ENCODE measurements at regions not wholly inside any gene's neighbourhood (a gene's known extent, or its start where the extent isn't known, plus 50 kb on each side); places are given as distances from the start of the nearest gene placed in this dataset.
"Not testable (repeated sequence)": the region's sequence is repeated elsewhere in the genome, so short reads cannot be mapped to it uniquely, and the experiment has no call there.

- in situ Hi-C loops (cut with HindIII; ENCODE audit: low sequenced_read_pairs) = no loop called here
Observed at GRCh38 chr6:34646714-34647113, 49.9 kb downstream of the ILRUN start.

GRCh38 chr6:34645627-34646026 lies 50.9 kb downstream of the ILRUN start:
- in situ Hi-C loops (cut with HindIII; ENCODE audit: low sequenced_read_pairs) = no loop called here

- in situ Hi-C loops (cut with HindIII; ENCODE audit: low sequenced_read_pairs) = no loop called here
Observed at GRCh38 chr6:34644716-34645115, 51.9 kb downstream of the ILRUN start.

DNA sequence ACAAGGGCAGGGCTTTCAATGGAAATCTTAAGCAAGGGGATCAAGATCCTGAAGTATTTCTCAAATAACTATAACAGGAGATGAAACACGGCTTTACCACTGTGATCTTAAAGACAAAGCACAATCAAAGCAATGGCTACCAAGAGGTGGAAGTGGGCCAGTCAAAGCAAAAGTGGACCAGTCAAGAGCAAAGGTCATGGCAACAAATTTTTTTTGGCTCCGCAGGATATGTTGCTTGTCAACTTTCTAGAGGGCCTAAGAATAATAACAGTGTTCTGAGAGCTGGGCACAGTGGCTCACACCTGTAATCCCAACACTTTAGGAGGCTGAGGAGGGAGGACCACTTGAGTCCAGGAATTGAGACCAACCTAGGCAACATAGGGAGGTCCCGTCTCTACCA lies 54.1 kb downstream of the ILRUN start:
- in situ Hi-C loops (cut with HindIII; ENCODE audit: low sequenced_read_pairs) = no loop called here

GRCh38 chr6:34640074-34640849 lies 56.3 kb downstream of the ILRUN start:
- in situ Hi-C loops (cut with HindIII; ENCODE audit: low sequenced_read_pairs) = not testable (repeated sequence)

GRCh38 chr6:34638834-34639736 lies 57.5 kb downstream of the ILRUN start:
- in situ Hi-C loops (cut with HindIII; ENCODE audit: low sequenced_read_pairs) = no loop called here

GRCh38 chr6:34633785-34634184 lies 62.8 kb downstream of the ILRUN start:
- in situ Hi-C loops (cut with HindIII; ENCODE audit: low sequenced_read_pairs) = no loop called here

GRCh38 chr6:34633256-34633655 lies 63.3 kb downstream of the ILRUN start:
- in situ Hi-C loops (cut with HindIII; ENCODE audit: low sequenced_read_pairs) = no loop called here

DNA sequence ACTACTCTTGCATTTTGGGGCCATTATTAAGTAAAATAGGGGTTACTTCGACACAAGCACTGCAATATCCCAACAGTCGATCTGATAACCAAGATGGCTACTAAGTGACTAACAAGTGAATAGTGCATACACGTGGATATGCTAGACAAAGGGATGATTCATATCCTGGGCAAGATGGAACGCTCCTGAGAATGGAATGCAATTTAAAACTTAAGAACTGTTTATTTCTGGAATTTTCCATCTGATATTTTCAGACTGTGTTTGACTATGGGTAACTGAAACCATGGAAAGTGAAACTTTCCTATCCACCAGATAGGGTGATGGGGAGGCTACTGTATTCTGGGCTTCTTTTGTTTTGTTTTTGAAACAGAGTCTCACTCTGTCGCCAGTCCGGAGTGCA lies 66.5 kb downstream of the ILRUN start:
- in situ Hi-C loops (cut with HindIII; ENCODE audit: low sequenced_read_pairs) = no loop called here

DNA sequence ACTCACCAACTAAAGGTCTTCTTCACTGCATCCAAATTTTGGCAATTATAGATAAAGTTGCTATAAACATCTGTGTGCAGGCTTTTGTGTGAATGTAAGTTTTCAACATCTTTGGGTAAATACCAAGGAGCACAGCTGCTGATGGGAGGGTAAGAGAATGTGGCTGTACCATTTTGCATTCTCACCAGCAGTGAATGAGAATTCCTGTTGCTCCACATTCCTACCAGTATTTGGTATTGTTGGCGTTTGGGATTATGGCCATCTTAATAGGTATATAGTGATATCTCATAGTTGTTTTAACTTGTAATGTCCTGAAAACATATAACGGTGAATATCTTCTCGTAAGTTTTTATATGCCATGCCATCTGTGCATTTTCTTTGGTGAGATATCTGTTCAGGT lies 69.3 kb downstream of the ILRUN start:
- in situ Hi-C loops (cut with HindIII; ENCODE audit: low sequenced_read_pairs) = no loop called here

GRCh38 chr6:34618430-34619182 lies 62.5 kb upstream of the SPDEF start:
- in situ Hi-C loops (cut with HindIII; ENCODE audit: low sequenced_read_pairs) = loop anchor here (25.0 kb wide), 1 partner anchor 456 kb away; no protein-coding TSS in a partner anchor

- in situ Hi-C loops (cut with HindIII; ENCODE audit: low sequenced_read_pairs) = loop anchor here (25.0 kb wide), 1 partner anchor 455 kb away; no protein-coding TSS in a partner anchor
Observed at GRCh38 chr6:34617231-34617630, 61.1 kb upstream of the SPDEF start.

GRCh38 chr6:34616227-34616585 lies 60.1 kb upstream of the SPDEF start:
- in situ Hi-C loops (cut with HindIII; ENCODE audit: low sequenced_read_pairs) = loop anchor here (25.0 kb wide), 1 partner anchor 454 kb away; no protein-coding TSS in a partner anchor

DNA sequence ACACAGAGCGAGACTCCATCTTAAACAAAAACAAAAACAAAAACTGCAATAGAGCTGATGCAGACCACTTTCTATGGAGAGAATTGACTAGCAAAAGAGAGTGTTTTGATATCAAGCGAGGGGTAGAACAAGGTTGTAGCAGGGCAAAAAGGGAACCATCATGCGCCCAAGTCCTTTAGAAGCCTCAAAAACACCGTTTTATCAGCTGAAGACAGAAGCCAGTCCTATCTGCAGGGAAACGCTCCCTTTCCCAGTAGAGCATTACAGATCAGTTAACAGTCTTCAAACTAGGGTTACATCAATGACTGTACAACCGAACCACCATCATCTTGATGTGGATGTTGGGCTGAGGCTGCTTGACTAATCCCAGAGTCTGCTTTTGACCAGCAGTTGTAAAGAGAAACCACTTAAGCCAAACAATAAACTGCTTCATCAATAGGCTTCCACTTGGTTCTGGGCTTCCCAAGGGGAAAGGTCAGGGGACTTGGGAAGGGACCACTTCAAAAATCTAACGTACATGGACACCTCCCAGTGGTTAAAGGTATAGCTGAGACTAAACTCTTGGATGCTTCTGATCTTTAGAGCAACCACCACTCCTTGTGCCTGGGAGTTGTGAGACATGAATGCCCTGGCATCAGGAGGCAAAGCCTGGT lies 59.6 kb upstream of the SPDEF start:
- in situ Hi-C loops (cut with HindIII; ENCODE audit: low sequenced_read_pairs) = loop anchor here (25.0 kb wide), 1 partner anchor 453 kb away; no protein-coding TSS in a partner anchor

- in situ Hi-C loops (cut with HindIII; ENCODE audit: low sequenced_read_pairs) = loop anchor here (25.0 kb wide), 1 partner anchor 449 kb away; no protein-coding TSS in a partner anchor
Observed at GRCh38 chr6:34610819-34611477, 54.8 kb upstream of the SPDEF start.

DNA sequence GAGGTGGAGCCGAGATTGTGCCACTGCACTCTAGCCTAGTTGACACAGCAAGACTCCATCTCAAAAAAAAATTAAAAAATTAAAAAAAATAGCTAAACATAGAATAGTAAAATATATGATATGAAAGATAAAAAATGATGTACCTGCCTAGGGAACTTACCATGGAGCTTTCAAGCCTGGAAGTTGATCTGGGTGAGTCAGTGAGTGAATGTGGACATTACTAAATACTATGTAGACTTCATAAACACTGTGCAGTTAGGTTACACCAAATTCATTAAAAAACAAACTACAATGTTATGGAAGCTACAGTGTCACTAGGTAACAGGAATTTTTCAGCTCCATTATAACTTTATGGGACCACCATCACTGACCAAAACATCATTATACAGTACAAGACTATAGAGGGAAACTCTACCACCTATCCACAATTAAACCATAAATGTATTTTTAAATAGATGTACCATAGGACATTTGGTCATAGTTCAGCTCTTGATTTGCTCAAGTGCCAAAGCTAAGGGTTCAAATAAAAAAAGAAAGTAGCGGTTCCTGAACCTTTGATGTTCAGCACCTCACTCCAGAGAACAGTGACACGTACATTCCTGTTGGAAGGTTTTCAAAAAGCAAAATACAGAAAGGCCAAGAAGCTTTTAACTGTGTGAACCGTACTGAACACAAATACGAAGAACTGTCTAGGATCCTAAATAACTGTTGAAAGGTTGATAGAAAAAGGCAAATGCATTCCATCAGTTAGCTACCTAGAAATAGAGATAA lies 52.4 kb upstream of the SPDEF start:
- in situ Hi-C loops (cut with HindIII; ENCODE audit: low sequenced_read_pairs) = loop anchor here (5.0 to 25.0 kb wide), 3 partner anchors 76 to 446 kb away; no protein-coding TSS in a partner anchor

DNA sequence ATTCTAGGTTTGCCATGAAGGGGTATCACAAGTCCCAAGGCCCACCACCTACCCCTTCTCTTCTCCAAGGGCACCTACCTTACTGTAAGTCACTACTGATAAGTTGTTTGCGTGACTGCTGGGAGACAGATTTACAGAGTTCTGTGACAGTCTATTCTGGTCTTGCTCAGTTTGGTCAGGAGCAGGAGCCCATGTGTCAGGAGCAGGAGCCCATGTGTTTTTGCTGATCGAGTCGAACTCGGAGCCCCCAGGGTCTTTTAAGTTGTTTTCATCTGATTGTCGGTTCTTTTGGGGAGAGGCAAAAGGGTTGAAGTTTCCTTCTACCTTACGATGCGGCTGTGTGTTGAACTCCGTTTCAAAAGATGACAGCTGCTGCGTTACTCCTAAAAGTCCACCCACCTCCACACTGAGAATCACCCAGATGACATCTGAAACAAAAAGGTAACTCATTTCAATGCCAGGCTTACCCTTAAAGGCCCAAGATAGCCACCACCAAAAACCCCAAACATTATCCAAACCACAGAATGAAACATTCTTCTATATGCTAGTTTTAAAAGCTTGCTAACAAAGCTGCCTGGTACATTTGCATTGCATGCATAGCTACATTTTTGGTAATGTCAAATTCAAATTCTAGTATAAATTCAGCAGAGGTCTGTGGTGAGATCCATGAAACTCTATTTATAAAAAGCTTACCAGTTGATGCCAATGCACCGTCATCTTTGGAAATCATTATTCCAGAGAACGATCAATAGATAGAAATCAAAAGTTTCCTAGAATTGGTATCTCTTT lies 50.5 kb upstream of the SPDEF start:
- in situ Hi-C loops (cut with HindIII; ENCODE audit: low sequenced_read_pairs) = loop anchor here (5.0 to 25.0 kb wide), 3 partner anchors 74 to 444 kb away; no protein-coding TSS in a partner anchor
